ENCODE measurements at regions not wholly inside any gene's neighbourhood (a gene's known extent, or its start where the extent isn't known, plus 50 kb on each side); places are given as distances from the start of the nearest gene placed in this dataset.

DNA sequence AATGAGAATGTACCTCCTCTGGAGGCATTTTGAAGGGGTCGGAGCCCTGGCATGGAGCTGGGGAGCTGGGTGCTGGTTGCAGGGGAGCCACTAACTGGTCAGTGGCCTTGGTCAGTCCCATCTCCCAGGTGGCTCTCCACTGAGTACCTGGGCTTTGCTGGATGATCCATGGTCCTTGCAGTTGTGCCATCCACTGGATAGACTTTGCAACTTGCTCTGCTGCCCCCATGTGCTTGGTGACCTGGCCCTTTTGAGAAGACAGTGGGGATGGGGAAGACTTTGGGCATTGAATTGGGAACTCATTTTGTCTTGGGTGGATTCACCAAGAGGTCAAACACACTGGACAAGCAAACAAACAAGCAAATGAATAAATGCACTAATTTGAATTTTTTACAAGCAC is 263.9 kb downstream of the MYCN start:
- WGBS: 100% methylated on average over 1 of the region's 1 CpG
- Histone ChIP-seq H3K27ac (ENCODE audit: low read depth in 1 of 2, low read length in 2 of 2) (no peak overlapping the region), H3K36me3 (ENCODE audit: control insufficient read depth in 4 of 4, insufficient read depth in 3 of 4, low read depth in 1 of 4, low read length in 3 of 4) (no peaks in the 10 kb centered on the region), H3K27me3 (ENCODE audit: control insufficient read depth in 4 of 4, insufficient read depth in 4 of 4, low read length in 3 of 4) (no peaks in the 10 kb centered on the region), H3K4me1 (ENCODE audit: control insufficient read depth in 4 of 4, insufficient read depth in 4 of 4, low read length in 3 of 4) (no peaks in the 10 kb centered on the region), H3K4me3 (ENCODE audit: low read depth in 1 of 3, low read length in 3 of 3) (no peak overlapping the region), H3K9ac (ENCODE audit: low read depth in 1 of 2, low read length in 2 of 2) (no peak overlapping the region), H3K9me3 (ENCODE audit: control insufficient read depth in 4 of 4, low read length in 3 of 4) (peaks cover 0 to 2% (median 0%) of the 10 kb centered on the region in 4 donors)
- no peak for TF ChIP-seq HNF4G (IDR thresholded peaks at IDR 0.05)
- TF ChIP-seq, protein P1, sequence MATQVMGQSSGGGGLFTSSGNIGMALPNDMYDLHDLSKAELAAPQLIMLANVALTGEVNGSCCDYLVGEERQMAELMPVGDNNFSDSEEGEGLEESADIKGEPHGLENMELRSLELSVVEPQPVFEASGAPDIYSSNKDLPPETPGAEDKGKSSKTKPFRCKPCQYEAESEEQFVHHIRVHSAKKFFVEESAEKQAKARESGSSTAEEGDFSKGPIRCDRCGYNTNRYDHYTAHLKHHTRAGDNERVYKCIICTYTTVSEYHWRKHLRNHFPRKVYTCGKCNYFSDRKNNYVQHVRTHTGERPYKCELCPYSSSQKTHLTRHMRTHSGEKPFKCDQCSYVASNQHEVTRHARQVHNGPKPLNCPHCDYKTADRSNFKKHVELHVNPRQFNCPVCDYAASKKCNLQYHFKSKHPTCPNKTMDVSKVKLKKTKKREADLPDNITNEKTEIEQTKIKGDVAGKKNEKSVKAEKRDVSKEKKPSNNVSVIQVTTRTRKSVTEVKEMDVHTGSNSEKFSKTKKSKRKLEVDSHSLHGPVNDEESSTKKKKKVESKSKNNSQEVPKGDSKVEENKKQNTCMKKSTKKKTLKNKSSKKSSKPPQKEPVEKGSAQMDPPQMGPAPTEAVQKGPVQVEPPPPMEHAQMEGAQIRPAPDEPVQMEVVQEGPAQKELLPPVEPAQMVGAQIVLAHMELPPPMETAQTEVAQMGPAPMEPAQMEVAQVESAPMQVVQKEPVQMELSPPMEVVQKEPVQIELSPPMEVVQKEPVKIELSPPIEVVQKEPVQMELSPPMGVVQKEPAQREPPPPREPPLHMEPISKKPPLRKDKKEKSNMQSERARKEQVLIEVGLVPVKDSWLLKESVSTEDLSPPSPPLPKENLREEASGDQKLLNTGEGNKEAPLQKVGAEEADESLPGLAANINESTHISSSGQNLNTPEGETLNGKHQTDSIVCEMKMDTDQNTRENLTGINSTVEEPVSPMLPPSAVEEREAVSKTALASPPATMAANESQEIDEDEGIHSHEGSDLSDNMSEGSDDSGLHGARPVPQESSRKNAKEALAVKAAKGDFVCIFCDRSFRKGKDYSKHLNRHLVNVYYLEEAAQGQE (IDR thresholded peaks at IDR 0.05): no peak
- TF ChIP-seq, protein P2, sequence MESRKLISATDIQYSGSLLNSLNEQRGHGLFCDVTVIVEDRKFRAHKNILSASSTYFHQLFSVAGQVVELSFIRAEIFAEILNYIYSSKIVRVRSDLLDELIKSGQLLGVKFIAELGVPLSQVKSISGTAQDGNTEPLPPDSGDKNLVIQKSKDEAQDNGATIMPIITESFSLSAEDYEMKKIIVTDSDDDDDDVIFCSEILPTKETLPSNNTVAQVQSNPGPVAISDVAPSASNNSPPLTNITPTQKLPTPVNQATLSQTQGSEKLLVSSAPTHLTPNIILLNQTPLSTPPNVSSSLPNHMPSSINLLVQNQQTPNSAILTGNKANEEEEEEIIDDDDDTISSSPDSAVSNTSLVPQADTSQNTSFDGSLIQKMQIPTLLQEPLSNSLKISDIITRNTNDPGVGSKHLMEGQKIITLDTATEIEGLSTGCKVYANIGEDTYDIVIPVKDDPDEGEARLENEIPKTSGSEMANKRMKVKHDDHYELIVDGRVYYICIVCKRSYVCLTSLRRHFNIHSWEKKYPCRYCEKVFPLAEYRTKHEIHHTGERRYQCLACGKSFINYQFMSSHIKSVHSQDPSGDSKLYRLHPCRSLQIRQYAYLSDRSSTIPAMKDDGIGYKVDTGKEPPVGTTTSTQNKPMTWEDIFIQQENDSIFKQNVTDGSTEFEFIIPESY (IDR thresholded peaks at IDR 0.05): no peak
- TF ChIP-seq GABPA (IDR thresholded peaks at IDR 0.05 in 1 of 2, conservative IDR thresholded peaks at IDR 0.05 in 1 of 2): no peak
- TF ChIP-seq FOXA2 (IDR thresholded peaks at IDR 0.05): no peak
- no peak for DNase-seq (ENCODE audit: low spot score)

DNA sequence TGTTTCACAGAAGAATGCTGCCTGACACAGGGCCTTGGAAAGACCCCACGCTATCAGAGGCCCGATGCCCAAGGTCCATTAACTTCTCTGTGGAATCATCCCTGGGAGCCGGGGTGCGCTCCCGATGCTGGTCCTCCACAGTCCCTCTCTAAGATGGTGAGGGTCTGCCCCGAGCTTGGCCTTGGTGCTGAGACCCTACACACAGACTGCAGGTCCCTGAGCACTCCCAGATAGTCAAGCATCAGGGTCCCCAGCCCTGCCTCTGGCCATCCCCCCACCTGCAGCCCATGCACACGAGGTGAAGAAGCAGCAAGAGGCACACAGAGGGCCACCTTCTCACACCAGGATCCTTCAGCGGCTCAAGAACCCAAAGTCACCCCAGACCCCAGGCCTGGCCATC is 263.3 kb downstream of the MYCN start:
- H3K9ac ChIP-seq (ENCODE audit: low read depth in 1 of 2, low read length in 2 of 2): no peak overlapping the region
- no peaks in the 10 kb centered on the region for H3K27me3 ChIP-seq (ENCODE audit: control insufficient read depth in 4 of 4, insufficient read depth in 4 of 4, low read length in 3 of 4)
- TF ChIP-seq, protein P2 (IDR thresholded peaks at IDR 0.05): no peak
- TF ChIP-seq RAD21 (IDR thresholded peaks at IDR 0.05) (no peak), YY1 (IDR thresholded peaks at IDR 0.05) (no peak), RXRA (IDR thresholded peaks at IDR 0.05) (no peak), EGR1 (IDR thresholded peaks at IDR 0.05; ENCODE audit: low read depth in 2 of 2) (no peak), NR2F2 (IDR thresholded peaks at IDR 0.05) (no peak), FOXA1 (IDR thresholded peaks at IDR 0.05) (no peak), SP1 (IDR thresholded peaks at IDR 0.05) (no peak), JUND (IDR thresholded peaks at IDR 0.05) (no peak), FOXA2 (IDR thresholded peaks at IDR 0.05) (no peak), HNF4G (IDR thresholded peaks at IDR 0.05) (no peak)
- TF ChIP-seq, protein P1 (IDR thresholded peaks at IDR 0.05): no peak
- TF ChIP-seq, protein P3, sequence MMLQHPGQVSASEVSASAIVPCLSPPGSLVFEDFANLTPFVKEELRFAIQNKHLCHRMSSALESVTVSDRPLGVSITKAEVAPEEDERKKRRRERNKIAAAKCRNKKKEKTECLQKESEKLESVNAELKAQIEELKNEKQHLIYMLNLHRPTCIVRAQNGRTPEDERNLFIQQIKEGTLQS (IDR thresholded peaks at IDR 0.05): no peak
- TF ChIP-seq, protein P4, sequence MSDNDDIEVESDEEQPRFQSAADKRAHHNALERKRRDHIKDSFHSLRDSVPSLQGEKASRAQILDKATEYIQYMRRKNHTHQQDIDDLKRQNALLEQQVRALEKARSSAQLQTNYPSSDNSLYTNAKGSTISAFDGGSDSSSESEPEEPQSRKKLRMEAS (IDR thresholded peaks at IDR 0.05): no peak
- TF ChIP-seq, protein P5, sequence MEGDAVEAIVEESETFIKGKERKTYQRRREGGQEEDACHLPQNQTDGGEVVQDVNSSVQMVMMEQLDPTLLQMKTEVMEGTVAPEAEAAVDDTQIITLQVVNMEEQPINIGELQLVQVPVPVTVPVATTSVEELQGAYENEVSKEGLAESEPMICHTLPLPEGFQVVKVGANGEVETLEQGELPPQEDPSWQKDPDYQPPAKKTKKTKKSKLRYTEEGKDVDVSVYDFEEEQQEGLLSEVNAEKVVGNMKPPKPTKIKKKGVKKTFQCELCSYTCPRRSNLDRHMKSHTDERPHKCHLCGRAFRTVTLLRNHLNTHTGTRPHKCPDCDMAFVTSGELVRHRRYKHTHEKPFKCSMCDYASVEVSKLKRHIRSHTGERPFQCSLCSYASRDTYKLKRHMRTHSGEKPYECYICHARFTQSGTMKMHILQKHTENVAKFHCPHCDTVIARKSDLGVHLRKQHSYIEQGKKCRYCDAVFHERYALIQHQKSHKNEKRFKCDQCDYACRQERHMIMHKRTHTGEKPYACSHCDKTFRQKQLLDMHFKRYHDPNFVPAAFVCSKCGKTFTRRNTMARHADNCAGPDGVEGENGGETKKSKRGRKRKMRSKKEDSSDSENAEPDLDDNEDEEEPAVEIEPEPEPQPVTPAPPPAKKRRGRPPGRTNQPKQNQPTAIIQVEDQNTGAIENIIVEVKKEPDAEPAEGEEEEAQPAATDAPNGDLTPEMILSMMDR (IDR thresholded peaks at IDR 0.05; ENCODE audit: low read depth, low read length, missing input control): no peak
- H3K36me3 ChIP-seq (ENCODE audit: control insufficient read depth in 4 of 4, insufficient read depth in 3 of 4, low read depth in 1 of 4, low read length in 3 of 4): no peaks in the 10 kb centered on the region
- H3K9me3 ChIP-seq (ENCODE audit: control insufficient read depth in 4 of 4, low read length in 3 of 4): peaks cover 0 to 2% (median 0%) of the 10 kb centered on the region in 4 donors
- H3K4me1 ChIP-seq (ENCODE audit: control insufficient read depth in 4 of 4, insufficient read depth in 4 of 4, low read length in 3 of 4): no peaks in the 10 kb centered on the region
- no peak overlapping the region for H3K27ac ChIP-seq (ENCODE audit: low read depth in 1 of 2, low read length in 2 of 2)
- no peak overlapping the region for H3K4me3 ChIP-seq (ENCODE audit: low read depth in 1 of 3, low read length in 3 of 3)
- no peak for DNase-seq (ENCODE audit: low spot score)
- WGBS: 87% methylated on average over 8 of the region's 8 CpGs
